Heart left ventricle (tissue), 13 donors: ENCODE measurements at regions not wholly inside any gene's neighbourhood (a gene's known extent, or its start where the extent isn't known, plus 50 kb on each side); places are given as distances from the start of the nearest gene placed in this dataset.

ENCODE experiments used
- CTCF ChIP-seq, 12 donors: fragments of 200-600 bp; sonication (generic) in 4 of 12; IDR thresholded peaks; one replicate each; pipeline versions ENCODE4 v1.5.0 to v1.8.0; 2018 to 2022; ENCODE audit warnings: antibody characterized with exemption in 12 of 12, mild to moderate bottlenecking in 5 of 12
- POLR2A ChIP-seq, 2 donors: fragments of 450-650 bp; IDR thresholded peaks; one replicate each; pipeline ENCODE4 v1.6.1; 2017; ENCODE audit warnings: antibody characterized with exemption in 2 of 2, mild to moderate bottlenecking in 2 of 2, moderate library complexity in 2 of 2
- donor health status: ischemic (EF 13 %, LVEDD 7.1; RV severe dilation, severe dysfunction).
- donor health status: DM: no; HTN: yes; CAD: no.
- donor health status: DM: no; HTN: no; CAD: no.
- donor health status: ischemic (EF 25% LVEDD 6.9; RV normal size, moderate dysfunction).
- donor health status: ischemic (EF 25% LVEDD 5.7; RV mildly dilated, moderate dysfunction).
- donor health status: ischemic (EF 35%, LVEDD 5.7; RV mildly dilated, moderate dysfunction).
- donor health status: nonischemic (EF 11% LVEDD 7.7; RV severe dilation, severe dysfunction).
- donor health status: DM: yes; HTN: yes; CAD: no.
- donor health status: PGD.
- donor health status: ischemic (EF 29% LVEDD 5.4; RV normal size, mild dysfunction).
- donor health status: nonischemic (EF 23%, LVEDD 6.1; RV moderate dilation, normal function).

GRCh38 chr6:138038142-138038870 is 68.9 kb downstream of the PERP start:
- TF ChIP-seq CTCF (IDR thresholded peaks at IDR 0.05) (no peak), POLR2A (IDR thresholded peaks at IDR 0.05) (no peak)
